OCI-LY7 (cell line): ENCODE measurements at regions not wholly inside any gene's neighbourhood (a gene's known extent, or its start where the extent isn't known, plus 50 kb on each side); places are given as distances from the start of the nearest gene placed in this dataset.
"Not testable (repeated sequence)": the region's sequence is repeated elsewhere in the genome, so short reads cannot be mapped to it uniquely, and the experiment has no call there.

ENCODE experiments used
- BruUV-seq: library from RNA; stranded (reverse); fragments of 400-500 nt; replicated peaks from 2 replicates; lab custom pipeline; 2021; lab: Mats Ljungman, UMichigan
- CTCF ChIA-PET: fragments of 300-600 bp; sonication (Branson Sonifier 250); formaldehyde crosslinking; loops from one replicate; lab custom pipeline; 2022; ENCODE audit warnings: antibody characterized with exemption; ENCODE audit not compliant: unreplicated experiment; lab: Charles Lee
- POLR2A ChIA-PET: fragments of 300-600 bp; sonication (Branson Sonifier 250); formaldehyde crosslinking; loops from one replicate; lab custom pipeline; 2022; ENCODE audit warnings: antibody characterized with exemption; lab: Charles Lee
- DNase-seq: peaks from one replicate; pipeline ENCODE4 v3.0.0-alpha.2; 2015; ENCODE audit warnings: low spot score
- H2AFZ ChIP-seq: fragments of 200-600 bp; sonication (generic), shearing (Covaris generic); 2 replicates; pipeline ENCODE4 v1.6.1; 2014; ENCODE audit warnings: mild to moderate bottlenecking, antibody characterized with exemption, low read length, moderate library complexity
- H3K27ac ChIP-seq: fragments of 200-600 bp; sonication (generic); 2 replicates; pipeline ENCODE4 v1.5.1; 2014; ENCODE audit warnings: mixed run types, low read depth, mild to moderate bottlenecking, moderate library complexity, low read length, inconsistent platforms; ENCODE audit not compliant: poor library complexity, severe bottlenecking
- H3K36me3 ChIP-seq: fragments of 200-600 bp; sonication (generic); 2 replicates; pipeline ENCODE4 v1.6.1; 2014; ENCODE audit warnings: mild to moderate bottlenecking, antibody characterized with exemption, low read length, moderate library complexity, mixed read lengths; ENCODE audit not compliant: insufficient read depth
- H3K4me1 ChIP-seq: fragments of 200-600 bp; sonication (generic); 2 replicates; pipeline ENCODE4 v1.5.1; 2014; ENCODE audit warnings: mild to moderate bottlenecking, low read length; ENCODE audit not compliant: insufficient read depth, poor library complexity, severe bottlenecking
- H3K4me2 ChIP-seq: fragments of 200-600 bp; sonication (generic); 2 replicates; pipeline ENCODE4 v1.6.1; 2014; ENCODE audit warnings: mild to moderate bottlenecking, low read length
- H3K4me3 ChIP-seq: fragments of 200-600 bp; sonication (generic); 2 replicates; pipeline ENCODE4 v1.5.1; 2014; ENCODE audit warnings: mild to moderate bottlenecking, low read depth, low read length; ENCODE audit not compliant: poor library complexity, severe bottlenecking
- H3K79me2 ChIP-seq: fragments of 200-600 bp; sonication (generic); 2 replicates; pipeline ENCODE4 v1.6.1; 2016; ENCODE audit warnings: low read depth, mild to moderate bottlenecking, low read length, moderate library complexity, mixed read lengths; ENCODE audit not compliant: insufficient read depth
- H3K9me2 ChIP-seq: fragments of 200-600 bp; sonication (generic); 2 replicates; pipeline ENCODE4 v1.6.1; 2016; ENCODE audit warnings: mild to moderate bottlenecking, low read length, mixed read lengths; ENCODE audit not compliant: insufficient read depth
- H3K9me3 ChIP-seq: fragments of 200-600 bp; sonication (generic); 2 replicates; pipeline ENCODE4 v1.6.1; 2014; ENCODE audit warnings: mild to moderate bottlenecking, mixed run types, low read length, mixed read lengths
- H4K20me1 ChIP-seq: fragments of 200-600 bp; sonication (generic); 2 replicates; pipeline ENCODE4 v1.6.1; 2014; ENCODE audit warnings: mild to moderate bottlenecking, antibody characterized with exemption, low read length, moderate library complexity, mixed read lengths; ENCODE audit not compliant: insufficient read depth
- EZH2phosphoT487 ChIP-seq: fragments of 200-600 bp; sonication (generic); IDR thresholded peaks from 2 replicates; pipeline ENCODE4 v1.6.1; 2018; ENCODE audit warnings: low read depth, borderline replicate concordance, mild to moderate bottlenecking, mixed run types, antibody characterized with exemption, low read length, moderate library complexity, mixed read lengths
- intact Hi-C: fragments of 100-400 bp; cut with micrococcal nuclease; formaldehyde crosslinking; loops from one replicate; pipeline ENCODE4 v1.10.0; 2022; ENCODE audit not compliant: unreplicated experiment
- TF ChIP-seq, protein P1 (sequence below): fragments of 200-600 bp; sonication (generic); conservative IDR thresholded peaks from 2 replicates; pipeline ENCODE4 v1.5.1; 2014; ENCODE audit warnings: mild to moderate bottlenecking, antibody characterized with exemption, low read length, moderate library complexity, mixed read lengths

DNA sequence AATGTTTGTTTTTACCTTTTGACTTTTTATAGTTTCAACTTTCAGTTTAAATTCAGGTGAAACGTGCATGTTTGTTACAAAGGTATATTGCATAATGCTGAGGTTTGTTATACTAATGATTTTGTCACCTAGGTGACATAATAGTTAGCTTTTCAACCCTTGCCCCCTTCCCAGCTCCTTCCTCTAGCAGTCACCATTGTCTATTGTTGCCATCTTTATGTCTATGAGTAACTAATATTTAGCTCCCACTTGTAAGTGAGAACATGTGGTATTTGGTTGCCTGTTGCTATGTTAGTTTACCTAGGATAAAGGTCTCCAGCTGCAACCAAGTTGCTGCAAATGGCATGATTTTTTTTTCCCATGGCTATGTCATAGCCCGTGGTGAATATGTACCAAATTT is 322.3 kb upstream of the SETBP1 start:
- no peak overlapping the region for H2AFZ ChIP-seq
- no peak for DNase-seq
- no peaks in the 10 kb centered on the region for H3K36me3 ChIP-seq
- no TSS peak for BruUV-seq
- H3K4me3 ChIP-seq, result no peak overlapping the region
- intact Hi-C loops, result no loop called here
- ChIA-PET CTCF (no interaction called here), POLR2A (interaction anchor here (0.6 kb wide), 1 partner anchor 28 kb away, joined by 4 read pairs; no protein-coding TSS in a partner anchor)
- TF ChIP-seq EZH2phosphoT487, result no peak
- TF ChIP-seq, protein P1, sequence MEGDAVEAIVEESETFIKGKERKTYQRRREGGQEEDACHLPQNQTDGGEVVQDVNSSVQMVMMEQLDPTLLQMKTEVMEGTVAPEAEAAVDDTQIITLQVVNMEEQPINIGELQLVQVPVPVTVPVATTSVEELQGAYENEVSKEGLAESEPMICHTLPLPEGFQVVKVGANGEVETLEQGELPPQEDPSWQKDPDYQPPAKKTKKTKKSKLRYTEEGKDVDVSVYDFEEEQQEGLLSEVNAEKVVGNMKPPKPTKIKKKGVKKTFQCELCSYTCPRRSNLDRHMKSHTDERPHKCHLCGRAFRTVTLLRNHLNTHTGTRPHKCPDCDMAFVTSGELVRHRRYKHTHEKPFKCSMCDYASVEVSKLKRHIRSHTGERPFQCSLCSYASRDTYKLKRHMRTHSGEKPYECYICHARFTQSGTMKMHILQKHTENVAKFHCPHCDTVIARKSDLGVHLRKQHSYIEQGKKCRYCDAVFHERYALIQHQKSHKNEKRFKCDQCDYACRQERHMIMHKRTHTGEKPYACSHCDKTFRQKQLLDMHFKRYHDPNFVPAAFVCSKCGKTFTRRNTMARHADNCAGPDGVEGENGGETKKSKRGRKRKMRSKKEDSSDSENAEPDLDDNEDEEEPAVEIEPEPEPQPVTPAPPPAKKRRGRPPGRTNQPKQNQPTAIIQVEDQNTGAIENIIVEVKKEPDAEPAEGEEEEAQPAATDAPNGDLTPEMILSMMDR, result no peak
- H3K4me2 ChIP-seq, result no peak overlapping the region
- no peak overlapping the region for H3K27ac ChIP-seq
- H3K79me2 ChIP-seq, result no peaks in the 10 kb centered on the region
- no peaks in the 10 kb centered on the region for H3K4me1 ChIP-seq
- H3K9me3 ChIP-seq, result no peaks in the 10 kb centered on the region
- no peaks in the 10 kb centered on the region for H4K20me1 ChIP-seq
- H3K9me2 ChIP-seq, result no peaks in the 10 kb centered on the region

- H2AFZ ChIP-seq, H3K4me2 ChIP-seq, H3K4me1 ChIP-seq, DNase-seq, H3K36me3 ChIP-seq, H3K9me3 ChIP-seq, intact Hi-C loops, POLR2A ChIA-PET, H3K4me3 ChIP-seq, H3K79me2 ChIP-seq, CTCF ChIA-PET, H4K20me1 ChIP-seq, BruUV-seq, H3K27ac ChIP-seq, H3K9me2 ChIP-seq: not testable (repeated sequence)
Observed at GRCh38 chr18:44359741-44360140, 320.9 kb upstream of the SETBP1 start.

DNA sequence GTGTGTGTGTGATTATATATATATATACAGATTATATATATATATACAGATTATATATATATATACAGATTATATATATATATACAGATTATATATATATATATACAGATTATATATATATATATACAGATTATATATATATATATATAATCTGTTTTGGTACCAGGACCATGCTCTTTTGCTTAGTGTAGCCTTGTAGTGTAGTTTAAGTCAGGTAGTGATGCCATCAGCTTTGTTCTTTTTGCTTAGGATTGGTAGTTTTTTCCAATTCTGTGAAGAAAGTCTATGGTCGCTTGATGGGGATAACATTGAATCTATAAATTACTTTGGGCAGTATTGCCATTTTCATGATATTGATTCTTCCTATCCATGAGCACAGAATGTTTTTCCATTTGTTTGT is 318.5 kb upstream of the SETBP1 start:
- intact Hi-C loops, result not testable (repeated sequence)

DNA sequence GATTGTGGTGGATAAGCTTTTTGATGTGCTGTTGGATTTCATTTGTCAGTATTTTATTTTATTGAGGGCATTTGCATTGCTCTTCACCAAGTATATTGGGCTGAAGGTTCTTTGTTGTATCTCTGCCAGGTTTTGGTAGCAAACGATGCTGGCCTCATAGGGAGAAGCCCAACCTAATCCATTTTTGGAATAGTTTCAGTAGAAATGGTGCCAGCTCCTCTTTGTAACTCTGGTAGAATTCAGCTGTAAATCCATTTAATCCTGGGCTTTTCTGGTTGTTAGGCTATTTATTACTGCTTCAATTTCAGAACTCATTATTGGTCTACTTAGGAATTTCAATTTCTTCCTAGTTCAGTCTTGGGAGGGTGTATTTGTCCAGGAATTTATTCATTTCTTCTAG is 309.8 kb upstream of the SETBP1 start:
- no TSS peak for BruUV-seq
- H3K36me3 ChIP-seq, result no peaks in the 10 kb centered on the region

More for the DNA sequence above, 318.5 kb upstream of the SETBP1 start:
- BruUV-seq, CTCF ChIA-PET, H3K9me2 ChIP-seq, H3K4me3 ChIP-seq, H3K27ac ChIP-seq, H2AFZ ChIP-seq, H3K79me2 ChIP-seq, POLR2A ChIA-PET, H3K36me3 ChIP-seq, H3K4me2 ChIP-seq, H3K4me1 ChIP-seq, H4K20me1 ChIP-seq, H3K9me3 ChIP-seq, DNase-seq: not testable (repeated sequence)

More for the DNA sequence above, 309.8 kb upstream of the SETBP1 start:
- POLR2A ChIA-PET, result no interaction called here
- no peak overlapping the region for H3K4me3 ChIP-seq
- H2AFZ ChIP-seq, result no peak overlapping the region
- H3K9me3 ChIP-seq, result no peaks in the 10 kb centered on the region
- no peaks in the 10 kb centered on the region for H3K79me2 ChIP-seq
- H3K27ac ChIP-seq, result no peak overlapping the region
- no peaks in the 10 kb centered on the region for H3K4me1 ChIP-seq
- DNase-seq, result no peak
- CTCF ChIA-PET, result no interaction called here
- H3K9me2 ChIP-seq, result no peaks in the 10 kb centered on the region
- TF ChIP-seq EZH2phosphoT487, result no peak
- TF ChIP-seq, protein P1, result no peak
- intact Hi-C loops, result no loop called here
- no peak overlapping the region for H3K4me2 ChIP-seq
- H4K20me1 ChIP-seq, result no peaks in the 10 kb centered on the region
